A549 (cell line): ENCODE measurements at regions not wholly inside any gene's neighbourhood (a gene's known extent, or its start where the extent isn't known, plus 50 kb on each side); places are given as distances from the start of the nearest gene placed in this dataset.

Source experiments
- CTCF ChIP-seq: fragments of >200 bp; sonication (Bioruptor Twin); formaldehyde crosslinking; IDR thresholded peaks from 3 replicates; pipeline ENCODE4 v1.5.1; 2016
- POLR2A ChIP-seq: IDR thresholded peaks from 2 replicates; pipeline ENCODE4 v1.6.1; 2012; ENCODE audit warnings: mild to moderate bottlenecking, low read length
- RAD21 ChIP-seq, 2 experiments: fragments of >200 bp in 1 of 2; sonication (Bioruptor Twin) in 1 of 2; formaldehyde crosslinking in 1 of 2; IDR thresholded peaks in 1 of 2; conservative IDR thresholded peaks in 1 of 2; 2 replicates in 1 of 2; 3 replicates in 1 of 2; pipeline ENCODE4 v1.6.1; 2012 to 2018; ENCODE audit warnings: inconsistent platforms in 1 of 2
- USF2 ChIP-seq: fragments of 450-650 bp; IDR thresholded peaks from 2 replicates; pipeline ENCODE4 v1.6.1; 2014; ENCODE audit warnings: antibody characterized with exemption

GRCh38 chr16:52346709-52347108 lies 200.2 kb downstream of the TOX3 start:
- TF ChIP-seq CTCF: no peak
- no peak for TF ChIP-seq USF2
- no peak for TF ChIP-seq POLR2A
- TF ChIP-seq RAD21 (conservative IDR thresholded peaks at IDR 0.05 in 1 of 2, IDR thresholded peaks at IDR 0.05 in 1 of 2): no peak
